ENCODE measurements at regions not wholly inside any gene's neighbourhood (a gene's known extent, or its start where the extent isn't known, plus 50 kb on each side); places are given as distances from the start of the nearest gene placed in this dataset.

DNA sequence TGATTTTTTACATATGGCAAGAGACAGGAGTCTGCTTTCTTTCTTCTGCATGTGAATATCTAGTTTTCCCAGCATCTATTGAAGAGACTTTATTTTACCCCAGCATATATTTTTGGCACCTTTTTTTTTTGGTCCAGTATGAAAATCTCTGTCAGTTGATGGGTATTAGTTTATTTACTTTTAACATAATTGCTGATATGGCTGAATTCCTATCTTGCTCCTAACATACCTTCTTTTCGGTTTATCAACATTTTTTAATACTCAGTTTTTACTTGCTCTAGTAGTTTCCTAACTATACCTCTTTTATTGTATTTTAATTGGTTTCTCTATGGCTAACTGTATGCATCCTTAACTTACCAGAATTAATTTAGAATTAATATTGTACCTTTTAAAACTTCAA, 77.5 kb upstream of the PDE7B start:
- no peaks in the 10 kb centered on the region for H3K27me3 ChIP-seq (replicated peaks in 1 of 4; ENCODE audit: control extremely low read depth in 1 of 4, control insufficient read depth in 3 of 4, insufficient read depth in 4 of 4, low read length in 3 of 4)
- no peaks in the 10 kb centered on the region for H4K20me1 ChIP-seq (ENCODE audit: control insufficient read depth, insufficient read depth, low read length, poor library complexity, severe bottlenecking)
- H3K9me3 Mint-ChIP-seq (ENCODE audit: insufficient read depth), result no peaks in the 10 kb centered on the region
- DNase-seq (no peak), ATAC-seq (ENCODE audit: low read depth) (no peak)
- TF ChIP-seq EZH2 (IDR thresholded peaks at IDR 0.05; ENCODE audit: borderline replicate concordance, insufficient read depth, low read depth, low read length, poor library complexity, severe bottlenecking) (no peak), CTCF (IDR thresholded peaks at IDR 0.05) (no peak)
- WGBS (ENCODE audit: insufficient coverage), result no CpG with 5 or more reads among the region's 1 CpG
- H3K4me3 ChIP-seq (ENCODE audit: control extremely low read depth in 1 of 5, extremely low read depth in 1 of 5, insufficient read depth in 1 of 5, low read depth in 2 of 5, low read length in 4 of 5), result no peak overlapping the region
- intact Hi-C loops (cut with micrococcal nuclease), result no loop called here
- H3K27me3 Mint-ChIP-seq, result peaks cover 16% of the 10 kb centered on the region
- H3K79me2 ChIP-seq (ENCODE audit: control insufficient read depth, insufficient read depth, low read length), result no peaks in the 10 kb centered on the region
- H3K36me3 ChIP-seq (replicated peaks in 1 of 2; ENCODE audit: control extremely low read depth in 1 of 2, control insufficient read depth in 1 of 2, extremely low read depth in 1 of 2, insufficient read depth in 2 of 2, low read length in 1 of 2), result no peaks in the 10 kb centered on the region
- ChIA-PET CTCF (no interaction called here), POLR2A (no interaction called here)
- no peak overlapping the region for H3K9ac ChIP-seq (ENCODE audit: low read length)
- H3K4me1 Mint-ChIP-seq, result no peaks in the 10 kb centered on the region
- no peak overlapping the region for H2AFZ ChIP-seq (ENCODE audit: insufficient read depth, low read depth, low read length, poor library complexity, severe bottlenecking)
- no peak overlapping the region for H3K4me3 Mint-ChIP-seq
- H3K4me2 ChIP-seq (replicated peaks; ENCODE audit: low read depth, low read length, poor library complexity, severe bottlenecking), result no peak overlapping the region
- H3K4me1 ChIP-seq (ENCODE audit: control insufficient read depth in 2 of 2, insufficient read depth in 2 of 2, low read length in 2 of 2), result no peaks in the 10 kb centered on the region
- H3K9me3 ChIP-seq (ENCODE audit: control extremely low read depth in 1 of 3, control insufficient read depth in 2 of 3, insufficient read depth in 1 of 3, low read length in 2 of 3), result no peaks in the 10 kb centered on the region
- H3K27ac Mint-ChIP-seq, result no peak overlapping the region
- no peak overlapping the region for H3K27ac ChIP-seq (ENCODE audit: low read length in 2 of 2)

- Histone ChIP-seq H3K4me1 (ENCODE audit: control insufficient read depth in 2 of 2, insufficient read depth in 2 of 2, low read length in 2 of 2) (no peaks in the 10 kb centered on the region), H3K27ac (ENCODE audit: low read length in 2 of 2) (no peak overlapping the region), H4K20me1 (ENCODE audit: control insufficient read depth, insufficient read depth, low read length, poor library complexity, severe bottlenecking) (no peaks in the 10 kb centered on the region), H3K36me3 (replicated peaks in 1 of 2; ENCODE audit: control extremely low read depth in 1 of 2, control insufficient read depth in 1 of 2, extremely low read depth in 1 of 2, insufficient read depth in 2 of 2, low read length in 1 of 2) (no peaks in the 10 kb centered on the region), H3K4me2 (replicated peaks; ENCODE audit: low read depth, low read length, poor library complexity, severe bottlenecking) (no peak overlapping the region), H3K27me3 (replicated peaks in 1 of 4; ENCODE audit: control extremely low read depth in 1 of 4, control insufficient read depth in 3 of 4, insufficient read depth in 4 of 4, low read length in 3 of 4) (no peaks in the 10 kb centered on the region), H3K9me3 (ENCODE audit: control extremely low read depth in 1 of 3, control insufficient read depth in 2 of 3, insufficient read depth in 1 of 3, low read length in 2 of 3) (peaks cover 0 to 5% (median 0%) of the 10 kb centered on the region in 3 donors), H3K9ac (ENCODE audit: low read length) (no peak overlapping the region), H3K4me3 (ENCODE audit: control extremely low read depth in 1 of 5, extremely low read depth in 1 of 5, insufficient read depth in 1 of 5, low read depth in 2 of 5, low read length in 4 of 5) (no peak overlapping the region), H3K79me2 (ENCODE audit: control insufficient read depth, insufficient read depth, low read length) (no peaks in the 10 kb centered on the region), H2AFZ (ENCODE audit: insufficient read depth, low read depth, low read length, poor library complexity, severe bottlenecking) (no peak overlapping the region)
- DNase-seq (no peak), ATAC-seq (ENCODE audit: low read depth) (no peak)
- no peaks in the 10 kb centered on the region for H3K9me3 Mint-ChIP-seq (ENCODE audit: insufficient read depth)
- no peak overlapping the region for H3K27ac Mint-ChIP-seq
- intact Hi-C loops (cut with micrococcal nuclease), result no loop called here
- ChIA-PET POLR2A (no interaction called here), CTCF (no interaction called here)
- TF ChIP-seq CTCF (IDR thresholded peaks at IDR 0.05), result no peak
- no peak for TF ChIP-seq EZH2 (IDR thresholded peaks at IDR 0.05; ENCODE audit: borderline replicate concordance, insufficient read depth, low read depth, low read length, poor library complexity, severe bottlenecking)
- H3K4me1 Mint-ChIP-seq, result no peaks in the 10 kb centered on the region
- peaks cover 20% of the 10 kb centered on the region for H3K27me3 Mint-ChIP-seq
- no CpG with 5 or more reads among the region's 2 CpGs for WGBS (ENCODE audit: insufficient coverage)
- H3K4me3 Mint-ChIP-seq, result no peak overlapping the region
These were observed 72.3 kb upstream of the PDE7B start for GRCh38 chr6:135779213-135779612.

All from B cell (primary cell).